ENCODE measurements at regions not wholly inside any gene's neighbourhood (a gene's known extent, or its start where the extent isn't known, plus 50 kb on each side); places are given as distances from the start of the nearest gene placed in this dataset.

GRCh38 chr1:239123260-239123659, 263.1 kb upstream of the CHRM3 start:
- TF ChIP-seq POLR2A (IDR thresholded peaks at IDR 0.05) (no peak), CTCF (IDR thresholded peaks at IDR 0.05) (no peak), EP300 (IDR thresholded peaks at IDR 0.05) (no peak)

Data from sigmoid colon (tissue), 4 donors.